NCI-H146 treated with DMSO at 0.1 percent for 48 hours (cell line): ENCODE measurements at regions not wholly inside any gene's neighbourhood (a gene's known extent, or its start where the extent isn't known, plus 50 kb on each side); places are given as distances from the start of the nearest gene placed in this dataset.

ENCODE experiments used
- DNase-seq: peaks from one replicate; lab custom pipeline; 2025; ENCODE audit not compliant: unreplicated experiment; lab: John Stamatoyannopoulos, UW

- no peak for DNase-seq
Measured at GRCh38 chr6:148186916-148187315, 155.7 kb upstream of the SASH1 start.

GRCh38 chr6:148192310-148192709, 150.3 kb upstream of the SASH1 start:
- DNase-seq, result no peak

DNA sequence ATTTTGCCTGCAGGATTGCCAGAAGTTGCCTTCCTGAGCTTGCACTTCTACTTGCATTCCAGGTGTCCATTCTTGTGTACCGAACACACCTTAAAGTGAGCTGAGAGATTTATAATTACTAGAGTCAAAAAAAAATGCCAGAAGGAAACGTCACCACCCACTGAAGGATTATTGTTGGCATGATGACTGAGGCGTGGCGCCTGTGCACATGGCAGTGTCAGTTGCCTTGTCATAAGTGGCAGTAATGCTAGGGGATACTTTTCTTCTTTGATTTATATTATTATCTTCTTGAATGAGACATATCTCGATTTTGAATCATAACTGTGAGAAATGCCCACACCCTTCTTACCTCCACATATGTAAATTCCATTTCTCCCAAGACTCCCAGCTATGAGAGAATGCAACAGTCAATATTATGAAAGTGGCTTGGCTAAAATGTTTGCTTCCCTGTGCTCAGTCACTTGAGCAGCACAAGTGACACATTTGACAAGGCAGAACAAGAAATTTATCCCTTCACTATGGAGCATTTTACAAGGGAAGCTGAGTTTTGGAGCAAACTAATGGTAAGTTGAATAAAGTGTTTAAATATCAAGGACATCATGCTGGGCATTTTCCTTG, 149.5 kb upstream of the SASH1 start:
- no peak for DNase-seq

GRCh38 chr6:148195511-148195910, 147.1 kb upstream of the SASH1 start:
- no peak for DNase-seq

DNA sequence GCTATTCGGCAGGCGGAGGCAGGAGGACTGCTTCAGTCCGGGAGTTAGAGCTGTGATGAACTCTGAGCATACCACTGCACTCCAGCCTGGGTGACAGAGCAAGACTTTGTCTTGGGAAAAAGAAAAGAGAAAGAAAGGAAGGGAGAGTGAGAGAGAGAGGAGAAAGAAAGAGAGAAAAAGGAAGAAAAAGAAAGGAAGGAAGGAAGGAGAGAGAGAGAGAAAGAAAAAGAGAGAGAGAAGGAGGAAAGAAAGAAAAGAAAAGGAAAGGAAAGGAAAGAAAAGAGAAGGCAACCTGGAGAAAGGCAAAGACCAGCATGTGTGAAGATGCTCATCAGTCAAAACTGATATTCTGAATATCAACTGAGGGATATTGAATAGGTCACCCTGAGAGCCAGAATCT, 143.1 kb upstream of the SASH1 start:
- no peak for DNase-seq

GRCh38 chr6:148200293-148200692, 142.3 kb upstream of the SASH1 start:
- peak; percentile 96 for DNase-seq

GRCh38 chr6:148200781-148201180, 141.9 kb upstream of the SASH1 start:
- DNase-seq, result no peak

DNA sequence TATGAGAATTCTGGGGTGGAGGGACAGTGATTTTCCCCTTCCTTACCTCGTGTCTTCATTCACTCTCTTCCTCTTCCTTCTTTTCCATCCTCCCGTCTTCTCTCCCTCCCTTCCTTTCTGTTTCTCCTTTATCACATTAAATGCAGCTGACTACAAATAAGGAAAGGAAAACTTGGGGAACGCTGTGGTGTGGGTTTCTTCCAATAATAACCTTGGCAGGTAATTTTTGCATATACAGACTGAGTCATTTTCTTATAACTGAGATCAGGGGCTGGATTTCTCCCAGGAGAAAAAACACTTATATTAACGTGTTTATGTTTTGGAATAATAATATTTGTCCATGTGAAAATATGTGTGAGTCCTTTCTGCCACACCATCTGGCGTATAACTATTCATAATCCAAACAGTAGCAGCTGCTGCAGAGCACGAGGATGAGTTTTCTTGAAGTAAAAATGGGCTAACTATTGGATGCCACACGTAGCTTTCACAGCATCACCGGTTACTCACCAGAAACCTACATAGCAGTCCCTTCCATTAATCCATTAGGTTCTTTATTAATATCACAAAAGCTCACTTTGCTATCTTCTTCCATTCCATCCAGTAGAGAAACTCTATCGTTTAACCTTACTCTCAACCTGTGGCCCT, 139.2 kb upstream of the SASH1 start:
- no peak for DNase-seq

- DNase-seq, result no peak
Measured at GRCh38 chr6:148203970-148204369, 138.7 kb upstream of the SASH1 start.

DNA sequence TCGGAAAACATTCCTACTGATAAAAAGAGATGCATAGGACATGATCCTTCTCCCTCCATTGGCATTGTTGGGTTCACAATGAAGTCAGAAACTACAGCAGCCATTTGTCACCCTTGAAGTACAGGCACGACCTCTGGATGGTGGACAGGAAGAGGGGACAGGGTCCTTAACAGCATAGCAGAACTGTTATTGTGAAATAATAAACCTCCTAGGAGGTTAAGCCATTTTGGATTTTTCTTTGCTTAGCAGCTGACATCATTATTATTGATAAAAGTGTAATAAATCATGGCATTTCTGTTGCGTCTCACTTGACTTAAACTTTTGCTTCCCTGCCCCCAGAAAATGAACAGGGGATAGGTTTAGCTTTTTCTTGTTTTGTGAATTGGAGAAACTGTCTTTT, 134.3 kb upstream of the SASH1 start:
- DNase-seq, result no peak

- no peak for DNase-seq
Measured at GRCh38 chr6:148211777-148212324, 130.8 kb upstream of the SASH1 start.

DNA sequence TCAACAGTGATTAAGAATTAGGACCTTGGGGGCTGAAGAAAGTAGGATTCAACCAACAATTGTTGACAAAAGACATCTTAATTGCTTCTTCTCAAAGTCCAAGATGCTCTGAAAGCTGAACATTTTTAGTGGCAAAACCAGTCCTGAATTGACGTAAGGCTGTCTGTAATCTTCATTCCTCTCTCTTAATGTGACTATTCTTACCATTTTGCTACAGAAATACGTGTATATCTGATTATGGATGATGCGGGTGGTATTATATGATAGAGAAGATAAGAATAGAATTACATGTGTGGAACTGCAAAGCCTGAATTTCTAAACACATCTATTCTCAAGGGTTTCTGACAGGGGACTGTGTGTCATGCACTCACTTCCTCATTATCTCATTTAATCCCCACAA, 130.3 kb upstream of the SASH1 start:
- DNase-seq, result no peak

DNA sequence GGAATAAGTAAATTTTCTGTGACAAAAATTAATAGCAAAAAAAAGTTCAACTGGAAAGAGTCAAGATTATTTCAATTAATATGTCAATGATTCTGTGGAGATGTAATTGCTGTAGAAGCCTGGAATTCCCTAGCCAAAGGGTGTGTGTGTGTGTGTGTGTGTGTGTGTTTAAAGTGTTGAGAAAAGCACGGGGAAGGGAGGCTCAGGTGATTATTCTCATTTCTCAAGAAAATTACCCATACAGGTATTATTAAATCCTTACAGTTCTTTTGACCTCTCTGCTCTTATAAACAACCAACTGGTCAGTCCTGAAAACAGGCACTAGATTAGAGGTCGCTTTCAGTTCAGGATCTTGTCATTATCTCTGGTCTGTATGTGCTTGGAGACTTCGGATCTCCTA, 129.3 kb upstream of the SASH1 start:
- DNase-seq, result no peak

DNA sequence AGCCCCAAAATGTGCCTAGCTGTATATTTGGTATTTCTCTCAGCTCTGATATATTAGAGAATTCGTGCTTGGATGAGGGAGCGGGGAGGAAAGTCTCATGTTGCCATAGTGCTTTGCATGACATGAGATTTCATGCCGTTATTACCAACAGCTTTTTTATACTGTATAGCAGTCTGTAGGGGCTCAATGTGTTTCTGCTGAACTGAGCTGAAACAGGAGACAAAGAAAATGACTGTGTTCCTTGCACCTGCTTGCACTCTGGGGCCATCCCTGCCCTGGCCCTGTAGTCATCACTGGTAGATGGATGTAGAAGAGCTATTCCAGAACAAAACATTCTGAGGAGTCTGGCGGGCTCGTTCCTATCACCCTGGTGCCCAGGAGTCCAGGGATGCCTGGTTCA, 128.0 kb upstream of the SASH1 start:
- DNase-seq, result peak; percentile 62

GRCh38 chr6:148217051-148217450, 125.6 kb upstream of the SASH1 start:
- no peak for DNase-seq

GRCh38 chr6:148217921-148218320, 124.7 kb upstream of the SASH1 start:
- DNase-seq, result no peak

- no peak for DNase-seq
Measured at GRCh38 chr6:148218542-148219258, 123.9 kb upstream of the SASH1 start.

DNA sequence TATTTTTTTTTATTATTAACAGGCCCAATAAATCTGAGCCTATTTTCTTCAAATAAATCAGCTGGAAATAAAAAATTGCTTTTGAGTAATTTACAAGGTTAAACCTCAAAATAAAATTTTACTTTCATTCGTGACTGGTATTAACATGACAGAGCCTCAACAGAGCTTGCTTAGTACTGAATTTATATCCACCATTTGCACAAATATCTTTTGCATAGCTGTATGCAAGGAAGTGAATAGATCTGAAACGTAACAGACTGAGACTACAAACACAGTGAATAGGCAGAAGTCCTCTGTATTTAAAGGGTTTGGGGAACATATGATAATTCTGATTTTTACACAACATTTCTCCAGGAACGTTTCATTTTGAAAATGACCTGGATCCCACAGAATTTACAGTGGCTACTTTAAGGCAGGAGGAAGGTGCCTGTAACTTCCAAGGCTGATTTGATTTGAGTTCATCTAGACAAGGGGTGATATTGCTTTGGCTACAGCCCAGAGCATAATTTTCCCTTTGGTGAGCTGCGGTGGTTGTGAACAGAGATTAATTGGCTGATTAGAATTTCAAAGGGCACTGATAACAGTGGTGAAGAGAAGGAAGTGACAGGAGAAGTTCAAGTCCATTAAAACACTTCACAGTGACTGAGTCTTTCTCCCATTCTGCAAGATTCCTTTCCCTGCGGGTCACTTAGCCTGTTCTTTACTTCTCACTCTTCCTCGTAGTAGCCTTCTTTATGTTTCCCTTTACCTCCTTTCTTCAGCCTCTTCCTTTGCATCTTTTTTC, 121.2 kb upstream of the SASH1 start:
- peak; percentile 62 for DNase-seq

- no peak for DNase-seq
Measured at GRCh38 chr6:148222376-148222775, 120.3 kb upstream of the SASH1 start.

DNA sequence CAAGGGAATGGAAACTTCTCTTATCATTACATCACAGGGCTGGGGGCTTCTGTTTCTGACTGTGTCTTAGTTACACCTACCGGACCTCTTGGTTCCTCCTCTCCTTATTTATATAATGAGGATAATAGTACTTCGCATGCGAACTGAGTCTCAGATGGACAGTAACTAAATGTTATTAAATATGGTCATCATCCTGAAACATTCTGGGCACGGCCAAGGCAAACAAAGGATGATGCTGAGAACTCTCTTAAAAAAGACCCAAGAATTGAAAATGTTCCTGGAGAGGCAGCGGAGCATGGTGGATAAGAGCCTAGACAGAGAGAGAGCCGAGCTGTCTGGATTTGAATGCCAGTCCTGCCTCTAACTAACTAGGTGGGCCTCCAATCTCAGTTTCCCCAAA, 119.8 kb upstream of the SASH1 start:
- DNase-seq, result no peak

DNA sequence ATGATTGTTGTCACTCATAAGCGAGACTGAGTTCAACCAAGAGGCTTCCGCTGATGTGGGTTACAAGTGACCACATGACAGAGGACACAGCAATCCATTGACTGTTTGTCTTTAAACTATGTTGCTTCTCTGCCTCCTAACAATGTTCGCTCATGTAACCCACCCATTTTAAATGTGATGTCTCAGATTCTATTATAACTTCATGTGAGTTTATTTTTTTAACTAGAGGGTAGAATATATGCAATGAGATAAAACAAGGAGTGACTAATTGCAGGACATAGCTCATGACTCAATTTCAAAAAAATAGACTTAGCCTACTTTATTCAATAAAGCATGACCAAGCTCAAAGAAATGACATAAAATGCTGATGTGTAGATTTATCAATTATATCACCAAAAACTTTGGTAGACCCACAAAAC, 119.2 kb upstream of the SASH1 start:
- no peak for DNase-seq
